ENCODE measurements at regions not wholly inside any gene's neighbourhood (a gene's known extent, or its start where the extent isn't known, plus 50 kb on each side); places are given as distances from the start of the nearest gene placed in this dataset.

GRCh38 chr2:122213312-122213711 lies 457.9 kb downstream of the TSN start:
- TF ChIP-seq CTCF (IDR thresholded peaks at IDR 0.05; ENCODE audit: low read depth, low read length), result no peak
- no peak for TF ChIP-seq EZH2phosphoT487 (IDR thresholded peaks at IDR 0.05; ENCODE audit: low read depth)

All from OCI-LY3 (cell line).